WTC11 (cell line): ENCODE measurements at regions not wholly inside any gene's neighbourhood (a gene's known extent, or its start where the extent isn't known, plus 50 kb on each side); places are given as distances from the start of the nearest gene placed in this dataset.

ENCODE experiments used
- ATAC-seq: fragments of 200-7000 bp; cut with Tn5 transposase; 2 replicates; pipeline ENCODE4 v1.10.0; 2021; ENCODE audit warnings: mild to moderate bottlenecking, moderate library complexity
- CTCF ChIA-PET: fragments of 300-600 bp; sonication (Branson Sonifier 250); formaldehyde crosslinking; loops from one replicate; lab custom pipeline; 2021; ENCODE audit warnings: antibody characterized with exemption; lab: Charles Lee
- POLR2A ChIA-PET: fragments of 350-600 bp; sonication (Branson Sonifier 250); formaldehyde crosslinking; loops from one replicate; lab custom pipeline; 2021; ENCODE audit warnings: antibody characterized with exemption; lab: Charles Lee
- DNase-seq: peaks from one replicate; pipeline ENCODE4 v3.0.0; 2021; ENCODE audit warnings: low spot score
- H3K27ac Mint-ChIP-seq: 2 replicates; pipeline ENCODE4 v1.8.0; 2021; ENCODE audit warnings: mixed read lengths
- H3K27me3 Mint-ChIP-seq: 2 replicates; pipeline ENCODE4 v1.8.0; 2021; ENCODE audit warnings: low read depth, mild to moderate bottlenecking, moderate library complexity, mixed read lengths
- H3K36me3 Mint-ChIP-seq: 2 replicates; pipeline ENCODE4 v1.8.0; 2021; ENCODE audit warnings: mixed read lengths
- H3K4me1 Mint-ChIP-seq: 2 replicates; pipeline ENCODE4 v1.8.0; 2022; ENCODE audit warnings: mixed read lengths
- H3K4me3 Mint-ChIP-seq: 2 replicates; pipeline ENCODE4 v1.8.0; 2021; ENCODE audit warnings: mild to moderate bottlenecking, moderate library complexity, mixed read lengths
- H3K9me3 Mint-ChIP-seq: 2 replicates; pipeline ENCODE4 v1.8.0; 2021; ENCODE audit warnings: mixed read lengths
- ATF1 ChIP-seq: sonication (generic); formaldehyde crosslinking; IDR thresholded peaks from 2 replicates; pipeline ENCODE4 v1.8.1; 2023; ENCODE audit warnings: mild to moderate bottlenecking, moderate library complexity, missing genetic modification reagents
- CTCF ChIP-seq: fragments of 200-600 bp; IDR thresholded peaks from 2 replicates; pipeline ENCODE4 v1.8.0; 2022; ENCODE audit warnings: antibody characterized with exemption
- ELF4 ChIP-seq: sonication (generic); formaldehyde crosslinking; IDR thresholded peaks from 2 replicates; pipeline ENCODE4 v1.8.1; 2022; ENCODE audit warnings: low read depth, mild to moderate bottlenecking, moderate library complexity, missing genetic modification reagents
- ESRRA ChIP-seq: sonication (generic); formaldehyde crosslinking; IDR thresholded peaks from 2 replicates; pipeline ENCODE4 v1.8.1; 2022; ENCODE audit warnings: mild to moderate bottlenecking, missing genetic modification reagents, borderline replicate concordance
- FOXP1 ChIP-seq: sonication (generic); formaldehyde crosslinking; IDR thresholded peaks from 2 replicates; pipeline ENCODE4 v1.8.0; 2022; ENCODE audit warnings: missing genetic modification reagents, mild to moderate bottlenecking, moderate library complexity, borderline replicate concordance
- GRHL2 ChIP-seq: fragments of 250-450 bp; sonication (Bioruptor Pico); IDR thresholded peaks from 2 replicates; pipeline ENCODE4 v1.8.0; 2022; ENCODE audit warnings: mild to moderate bottlenecking, moderate library complexity; ENCODE audit not compliant: insufficient replicate concordance, severe bottlenecking
- HMGXB4 ChIP-seq: sonication (generic); formaldehyde crosslinking; IDR thresholded peaks from 2 replicates; pipeline ENCODE4 v1.8.1; 2023; ENCODE audit warnings: mild to moderate bottlenecking, moderate library complexity, missing genetic modification reagents
- IRF2 ChIP-seq: sonication (generic); formaldehyde crosslinking; IDR thresholded peaks from 2 replicates; pipeline ENCODE4 v1.8.0; 2022; ENCODE audit warnings: low read depth, missing genetic modification reagents, borderline replicate concordance
- KAT7 ChIP-seq: sonication (generic); formaldehyde crosslinking; IDR thresholded peaks from 2 replicates; pipeline ENCODE4 v1.8.1; 2023; ENCODE audit warnings: missing genetic modification reagents, mild to moderate bottlenecking, borderline replicate concordance
- MXD4 ChIP-seq: fragments of 250-450 bp; sonication (Bioruptor Pico); IDR thresholded peaks from 2 replicates; pipeline ENCODE4 v1.8.0; 2021; ENCODE audit warnings: mild to moderate bottlenecking, moderate library complexity, borderline replicate concordance
- NFE2L1 ChIP-seq: sonication (generic); formaldehyde crosslinking; IDR thresholded peaks from 2 replicates; pipeline ENCODE4 v1.8.1; 2023; ENCODE audit warnings: missing genetic modification reagents
- NFYB ChIP-seq: sonication (generic); formaldehyde crosslinking; conservative IDR thresholded peaks from 2 replicates; pipeline ENCODE4 v1.8.0; 2022; ENCODE audit warnings: low read depth, missing genetic modification reagents
- SP1 ChIP-seq: sonication (generic); formaldehyde crosslinking; conservative IDR thresholded peaks from 2 replicates; pipeline ENCODE4 v1.8.1; 2022; ENCODE audit warnings: missing genetic modification reagents
- STAT6 ChIP-seq: sonication (generic); formaldehyde crosslinking; conservative IDR thresholded peaks from 2 replicates; pipeline ENCODE4 v1.8.1; 2023; ENCODE audit warnings: mild to moderate bottlenecking, low read depth, missing genetic modification reagents, moderate library complexity
- ZBTB21 ChIP-seq: sonication (generic); formaldehyde crosslinking; IDR thresholded peaks from 2 replicates; pipeline ENCODE4 v1.8.1; 2023; ENCODE audit warnings: mild to moderate bottlenecking, missing genetic modification reagents, borderline replicate concordance
- ZBTB43 ChIP-seq: sonication (generic); formaldehyde crosslinking; IDR thresholded peaks from 2 replicates; pipeline ENCODE4 v1.8.1; 2023; ENCODE audit warnings: mild to moderate bottlenecking, missing genetic modification reagents
- ZNF219 ChIP-seq: sonication (generic); formaldehyde crosslinking; IDR thresholded peaks from 2 replicates; pipeline ENCODE4 v1.8.0; 2023; ENCODE audit warnings: missing genetic modification reagents, mild to moderate bottlenecking, borderline replicate concordance
- ZNF232 ChIP-seq: sonication (generic); formaldehyde crosslinking; IDR thresholded peaks from 2 replicates; pipeline ENCODE4 v1.8.0; 2022; ENCODE audit warnings: mild to moderate bottlenecking, missing genetic modification reagents
- ZNF532 ChIP-seq: fragments of 250-450 bp; sonication (Bioruptor Pico); IDR thresholded peaks from 2 replicates; pipeline ENCODE4 v1.9.0; 2021; ENCODE audit warnings: mild to moderate bottlenecking, borderline replicate concordance
- TF ChIP-seq, protein P1 (sequence below): sonication (generic); formaldehyde crosslinking; IDR thresholded peaks from 2 replicates; pipeline ENCODE4 v1.8.0; 2022; ENCODE audit warnings: mild to moderate bottlenecking, missing genetic modification reagents
- TF ChIP-seq, protein P2 (sequence below): sonication (generic); formaldehyde crosslinking; IDR thresholded peaks from 2 replicates; pipeline ENCODE4 v1.8.1; 2022; ENCODE audit warnings: low read depth, missing genetic modification reagents, borderline replicate concordance

GRCh38 chr2:164439885-164440284, 181.4 kb downstream of the GRB14 start:
- DNase-seq (no peak), ATAC-seq (no peak)
- Mint-ChIP-seq H3K27ac (no peak overlapping the region), H3K4me3 (no peak overlapping the region), H3K4me1 (peaks cover 12% of the 10 kb centered on the region), H3K9me3 (no peaks in the 10 kb centered on the region), H3K27me3 (no peaks in the 10 kb centered on the region), H3K36me3 (no peaks in the 10 kb centered on the region)
- ChIA-PET CTCF (no interaction called here), POLR2A (no interaction called here)
- no peak for TF ChIP-seq ZNF219 (CRISPR knock-in tag)
- no peak for TF ChIP-seq IRF2 (CRISPR knock-in tag)
- no peak for TF ChIP-seq MXD4 (CRISPR knock-in tag)
- TF ChIP-seq, protein P1, sequence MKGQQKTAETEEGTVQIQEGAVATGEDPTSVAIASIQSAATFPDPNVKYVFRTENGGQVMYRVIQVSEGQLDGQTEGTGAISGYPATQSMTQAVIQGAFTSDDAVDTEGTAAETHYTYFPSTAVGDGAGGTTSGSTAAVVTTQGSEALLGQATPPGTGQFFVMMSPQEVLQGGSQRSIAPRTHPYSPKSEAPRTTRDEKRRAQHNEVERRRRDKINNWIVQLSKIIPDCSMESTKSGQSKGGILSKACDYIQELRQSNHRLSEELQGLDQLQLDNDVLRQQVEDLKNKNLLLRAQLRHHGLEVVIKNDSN (CRISPR knock-in tag): no peak

DNA sequence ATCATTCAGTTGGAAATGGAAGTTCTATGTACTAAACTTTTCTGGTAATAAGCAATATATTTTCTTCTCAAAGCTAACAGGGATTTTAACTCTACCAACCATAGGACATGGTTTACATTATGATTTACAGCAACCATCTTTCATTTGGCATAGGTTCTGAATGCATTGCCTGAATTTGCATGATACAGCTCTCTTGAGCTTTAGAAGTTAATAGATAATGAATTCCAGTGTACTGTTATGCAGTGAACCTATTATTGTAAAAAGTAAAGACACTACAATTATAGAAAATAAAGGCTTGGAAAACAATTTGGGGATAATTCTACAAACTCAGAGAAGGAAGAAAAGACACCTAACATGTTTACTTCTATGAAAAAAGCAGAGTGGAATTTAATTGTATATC, 182.0 kb downstream of the GRB14 start:
- H3K27ac Mint-ChIP-seq: no peak overlapping the region
- no peak for TF ChIP-seq STAT6 (CRISPR knock-in tag)
- TF ChIP-seq SP1: no peak
- TF ChIP-seq KAT7 (CRISPR knock-in tag): no peak
- TF ChIP-seq ESRRA (CRISPR knock-in tag): no peak
- TF ChIP-seq, protein P2, sequence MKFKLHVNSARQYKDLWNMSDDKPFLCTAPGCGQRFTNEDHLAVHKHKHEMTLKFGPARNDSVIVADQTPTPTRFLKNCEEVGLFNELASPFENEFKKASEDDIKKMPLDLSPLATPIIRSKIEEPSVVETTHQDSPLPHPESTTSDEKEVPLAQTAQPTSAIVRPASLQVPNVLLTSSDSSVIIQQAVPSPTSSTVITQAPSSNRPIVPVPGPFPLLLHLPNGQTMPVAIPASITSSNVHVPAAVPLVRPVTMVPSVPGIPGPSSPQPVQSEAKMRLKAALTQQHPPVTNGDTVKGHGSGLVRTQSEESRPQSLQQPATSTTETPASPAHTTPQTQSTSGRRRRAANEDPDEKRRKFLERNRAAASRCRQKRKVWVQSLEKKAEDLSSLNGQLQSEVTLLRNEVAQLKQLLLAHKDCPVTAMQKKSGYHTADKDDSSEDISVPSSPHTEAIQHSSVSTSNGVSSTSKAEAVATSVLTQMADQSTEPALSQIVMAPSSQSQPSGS (CRISPR knock-in tag): no peak
- no peak for TF ChIP-seq FOXP1 (CRISPR knock-in tag)
- no peak for TF ChIP-seq MXD4 (CRISPR knock-in tag)
- TF ChIP-seq HMGXB4 (CRISPR knock-in tag): no peak
- TF ChIP-seq ZBTB43: no peak
- TF ChIP-seq ATF1: no peak
- no peak for TF ChIP-seq GRHL2 (CRISPR knock-in tag)
- no peak for TF ChIP-seq ZNF232 (CRISPR knock-in tag)
- TF ChIP-seq CTCF: no peak
- no peak for TF ChIP-seq ZNF532 (CRISPR knock-in tag)
- no peak for TF ChIP-seq ZBTB21
- no peak for TF ChIP-seq NFE2L1 (CRISPR knock-in tag)
- no peak for TF ChIP-seq NFYB
- TF ChIP-seq ELF4 (CRISPR knock-in tag): no peak

More for the DNA sequence above, 182.0 kb downstream of the GRB14 start:
- Mint-ChIP-seq H3K4me3 (no peak overlapping the region), H3K27me3 (no peaks in the 10 kb centered on the region), H3K9me3 (no peaks in the 10 kb centered on the region), H3K36me3 (no peaks in the 10 kb centered on the region), H3K4me1 (peaks cover 12% of the 10 kb centered on the region)
- ATAC-seq: no peak
- CTCF ChIA-PET: no interaction called here
- POLR2A ChIA-PET: no interaction called here
- DNase-seq: no peak
